ENCODE measurements at regions not wholly inside any gene's neighbourhood (a gene's known extent, or its start where the extent isn't known, plus 50 kb on each side); places are given as distances from the start of the nearest gene placed in this dataset.

DNA sequence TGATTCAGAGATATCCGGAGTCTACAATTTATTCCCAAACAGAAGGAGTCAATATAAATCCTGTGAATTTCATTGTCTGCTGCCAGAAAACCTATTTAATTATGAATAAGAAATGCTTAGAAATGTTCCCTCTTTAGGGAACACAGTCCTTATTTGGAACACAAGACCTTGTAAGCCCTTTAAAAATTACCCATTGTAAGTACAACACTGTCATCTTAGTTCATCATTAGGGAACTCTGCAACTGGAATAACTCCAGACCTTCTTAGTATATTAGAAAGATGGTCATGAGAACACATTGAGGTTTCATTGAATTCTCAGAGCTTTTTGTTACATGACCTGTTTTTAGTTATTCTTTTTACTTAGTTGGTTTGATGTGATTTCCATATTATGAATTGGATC lies 548.5 kb upstream of the KLF12 start (continued):
- TF ChIP-seq AFF4 (CRISPR knock-in tag; IDR thresholded peaks at IDR 0.05; ENCODE audit: borderline replicate concordance) (no peak), ZNF232 (CRISPR knock-in tag; IDR thresholded peaks at IDR 0.05) (no peak)

DNA sequence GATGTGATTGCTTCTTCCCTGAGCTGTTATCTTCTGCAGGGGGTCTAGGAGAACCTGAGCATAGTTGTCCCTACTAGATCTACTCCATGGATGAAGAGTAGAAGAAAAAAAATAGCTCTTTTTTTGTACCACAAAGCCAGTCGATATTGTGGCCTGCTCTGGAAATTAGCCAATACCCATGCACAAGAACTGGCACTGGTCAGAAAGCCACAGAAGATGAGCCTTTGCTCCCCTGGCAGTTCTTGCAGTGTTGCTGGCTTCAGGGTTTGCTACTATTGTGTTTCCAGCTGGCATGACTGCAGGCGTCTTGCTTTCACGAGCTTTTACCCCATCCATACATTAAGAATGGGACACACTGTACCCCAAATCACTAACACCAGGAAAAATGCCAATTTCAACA lies 547.7 kb upstream of the KLF12 start:
- TF ChIP-seq, protein P1, sequence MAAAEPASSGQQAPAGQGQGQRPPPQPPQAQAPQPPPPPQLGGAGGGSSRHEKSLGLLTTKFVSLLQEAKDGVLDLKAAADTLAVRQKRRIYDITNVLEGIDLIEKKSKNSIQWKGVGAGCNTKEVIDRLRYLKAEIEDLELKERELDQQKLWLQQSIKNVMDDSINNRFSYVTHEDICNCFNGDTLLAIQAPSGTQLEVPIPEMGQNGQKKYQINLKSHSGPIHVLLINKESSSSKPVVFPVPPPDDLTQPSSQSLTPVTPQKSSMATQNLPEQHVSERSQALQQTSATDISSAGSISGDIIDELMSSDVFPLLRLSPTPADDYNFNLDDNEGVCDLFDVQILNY (CRISPR knock-in tag; IDR thresholded peaks at IDR 0.05) = no peak
- TF ChIP-seq JUN (CRISPR knock-in tag; IDR thresholded peaks at IDR 0.05) = no peak
- TF ChIP-seq ATF3 (CRISPR knock-in tag; conservative IDR thresholded peaks at IDR 0.05) = no peak
- Mint-ChIP-seq H3K27me3 (ENCODE audit: low read depth) (no peaks in the 10 kb centered on the region), H3K36me3 (peaks cover 13% of the 10 kb centered on the region; the same call in 1 of the 2 replicates), H3K27ac (no peak overlapping the region), H3K4me1 (no peaks in the 10 kb centered on the region), H3K4me3 (no peak overlapping the region), H3K9me3 (peaks cover 15% of the 10 kb centered on the region)
- DNase-seq (ENCODE audit: low spot score) = no peak
- ATAC-seq = no peak
- ChIA-PET POLR2A (no interaction called here), CTCF (no interaction called here)

DNA sequence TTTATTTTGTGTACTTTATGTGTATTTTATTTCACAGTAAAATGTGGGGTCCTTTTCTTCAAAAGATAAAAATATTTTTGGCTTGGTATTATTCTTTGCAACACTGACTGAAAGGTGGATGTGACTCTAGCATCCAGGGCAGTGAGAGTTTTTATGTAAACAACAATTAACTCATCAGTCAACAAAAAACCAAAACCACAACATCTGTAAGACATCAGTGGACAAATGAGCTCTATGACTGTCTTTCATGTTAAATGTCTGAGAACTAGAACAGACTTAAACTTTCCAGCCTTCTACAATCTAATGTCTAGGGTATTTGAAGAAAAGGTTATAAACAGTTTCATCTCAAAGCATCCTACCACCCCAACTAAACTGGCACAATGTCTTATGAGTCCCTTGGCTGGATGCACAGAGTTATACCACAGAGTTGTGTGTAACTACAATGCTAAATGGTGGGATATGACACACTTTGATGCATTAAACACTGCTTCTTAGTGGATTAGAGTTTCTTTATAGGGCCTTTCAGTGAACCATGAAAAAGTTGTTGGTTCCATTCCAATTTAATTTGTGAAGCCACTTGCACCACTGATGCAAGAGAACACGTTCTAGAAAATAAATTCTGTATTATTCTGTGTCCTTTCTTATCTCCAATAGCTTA lies 544.2 kb upstream of the KLF12 start:
- H3K27me3 Mint-ChIP-seq (ENCODE audit: low read depth) = no peaks in the 10 kb centered on the region

DNA sequence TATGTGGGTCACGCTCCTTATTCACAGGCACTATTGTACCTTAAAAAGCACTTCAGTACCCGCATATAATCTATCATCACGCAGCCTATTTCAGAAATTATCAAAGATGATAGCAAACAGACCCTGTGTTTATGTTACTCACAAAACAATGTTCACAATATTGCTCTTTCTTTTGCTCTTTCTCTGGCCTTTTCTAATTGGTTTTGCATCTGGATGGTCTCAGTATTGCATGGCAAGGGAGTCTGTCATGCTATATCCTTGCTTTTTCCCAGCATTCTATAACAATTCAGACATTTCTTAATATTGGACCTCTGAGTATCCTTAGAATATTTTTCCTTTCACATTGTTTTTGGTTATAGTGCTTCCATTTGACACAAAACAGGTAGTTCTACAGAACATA lies 541.8 kb upstream of the KLF12 start:
- ATAC-seq (no peak), DNase-seq (ENCODE audit: low spot score) (no peak)
- H3K27me3 Mint-ChIP-seq (ENCODE audit: low read depth) = no peaks in the 10 kb centered on the region
- ChIA-PET CTCF (no interaction called here), POLR2A (no interaction called here)
- no peak for TF ChIP-seq AFF4 (CRISPR knock-in tag; IDR thresholded peaks at IDR 0.05; ENCODE audit: borderline replicate concordance)
- TF ChIP-seq SOX15 (CRISPR knock-in tag; IDR thresholded peaks at IDR 0.05) = no peak
- no peak for TF ChIP-seq NFE2L1 (CRISPR knock-in tag; IDR thresholded peaks at IDR 0.05)
- TF ChIP-seq ETV6 (CRISPR knock-in tag; IDR thresholded peaks at IDR 0.05) = no peak
- TF ChIP-seq ESRRA (CRISPR knock-in tag; IDR thresholded peaks at IDR 0.05; ENCODE audit: borderline replicate concordance) = no peak
- no peak for TF ChIP-seq TEAD4 (CRISPR knock-in tag; IDR thresholded peaks at IDR 0.05)
- no peak for TF ChIP-seq FOXJ3 (CRISPR knock-in tag; IDR thresholded peaks at IDR 0.05; ENCODE audit: borderline replicate concordance)
- peaks cover 3% of the 10 kb centered on the region for H3K9me3 Mint-ChIP-seq
- no peaks in the 10 kb centered on the region for H3K36me3 Mint-ChIP-seq
- no peak overlapping the region for H3K4me3 Mint-ChIP-seq
- H3K27ac Mint-ChIP-seq = no peak overlapping the region
- no peaks in the 10 kb centered on the region for H3K4me1 Mint-ChIP-seq

More for the DNA sequence above, 544.2 kb upstream of the KLF12 start:
- no peak for TF ChIP-seq CBFB (CRISPR knock-in tag; IDR thresholded peaks at IDR 0.05; ENCODE audit: low read depth)
- no peak for TF ChIP-seq GABPB1 (CRISPR knock-in tag; IDR thresholded peaks at IDR 0.05)
- no peak for TF ChIP-seq IRF1 (CRISPR knock-in tag; IDR thresholded peaks at IDR 0.05)
- POLR2A ChIA-PET = no interaction called here
- H3K4me1 Mint-ChIP-seq = no peaks in the 10 kb centered on the region
- H3K36me3 Mint-ChIP-seq = no peaks in the 10 kb centered on the region
- H3K9me3 Mint-ChIP-seq = no peaks in the 10 kb centered on the region; the same call in none of the 2 replicates
- ATAC-seq = no peak
- no peak for DNase-seq (ENCODE audit: low spot score)
- H3K4me3 Mint-ChIP-seq = no peak overlapping the region
- CTCF ChIA-PET = no interaction called here
- H3K27ac Mint-ChIP-seq = no peak overlapping the region

Data from WTC11 (cell line).